SK-N-MC (cell line): ENCODE measurements at regions not wholly inside any gene's neighbourhood (a gene's known extent, or its start where the extent isn't known, plus 50 kb on each side); places are given as distances from the start of the nearest gene placed in this dataset.

Experiments
- EZH2 ChIP-seq: fragments of 200-600 bp; sonication (generic); IDR thresholded peaks from one replicate; pipeline ENCODE4 v1.6.1; 2017; ENCODE audit warnings: antibody characterized with exemption
- FOXP2 ChIP-seq: optimal IDR thresholded peaks from 2 replicates; pipeline ENCODE3; 2011; ENCODE audit warnings: mild to moderate bottlenecking, moderate library complexity; ENCODE audit not compliant: insufficient read depth; ENCODE audit errors: extremely low read length, control extremely low read depth
- POLR2AphosphoS5 ChIP-seq: IDR thresholded peaks from 2 replicates; pipeline ENCODE4 v1.6.1; 2012; ENCODE audit warnings: mild to moderate bottlenecking, low read depth, low read length, borderline replicate concordance

GRCh38 chr3:180252683-180253082 lies 215.9 kb upstream of the PEX5L start:
- TF ChIP-seq EZH2 (no peak), POLR2AphosphoS5 (no peak), FOXP2 (no peak)
